ENCODE measurements at regions not wholly inside any gene's neighbourhood (a gene's known extent, or its start where the extent isn't known, plus 50 kb on each side); places are given as distances from the start of the nearest gene placed in this dataset.

- WGBS, 2 donors, result 58 to 85% methylated on average over 2 of the region's 2 CpGs
These were observed 1056.0 kb upstream of the SLIT2 start for GRCh38 chr4:19195696-19196095.

GRCh38 chr4:19194672-19195071 lies 1057.0 kb upstream of the SLIT2 start:
- Histone ChIP-seq H3K4me1 (no peaks in the 10 kb centered on the region), H3K27ac (no peak overlapping the region), H3K4me3 (no peak overlapping the region), H3K9me3 (no peaks in the 10 kb centered on the region), H3K27me3 (no peaks in the 10 kb centered on the region), H3K36me3 (no peaks in the 10 kb centered on the region)
- 60 to 80% methylated on average over 3 of the region's 3 CpGs for WGBS, 2 donors
- no peak for TF ChIP-seq POLR2AphosphoS5 (IDR thresholded peaks at IDR 0.05)
- no peak for TF ChIP-seq POLR2A (IDR thresholded peaks at IDR 0.05)
- no peak for TF ChIP-seq EP300 (IDR thresholded peaks at IDR 0.05)
- no peak for TF ChIP-seq CTCF (IDR thresholded peaks at IDR 0.05)
- intact Hi-C loops (cut with DNase I), result no loop called here
- no peak for DNase-seq

More at GRCh38 chr4:19195696-19196095, 1056.0 kb upstream of the SLIT2 start:
- H3K36me3 ChIP-seq, result no peaks in the 10 kb centered on the region
- TF ChIP-seq POLR2AphosphoS5 (IDR thresholded peaks at IDR 0.05) (no peak), POLR2A (IDR thresholded peaks at IDR 0.05) (no peak), CTCF (IDR thresholded peaks at IDR 0.05) (no peak), EP300 (IDR thresholded peaks at IDR 0.05) (no peak)
- intact Hi-C loops (cut with DNase I), result no loop called here
- H3K4me3 ChIP-seq, result no peak overlapping the region
- H3K27me3 ChIP-seq, result no peaks in the 10 kb centered on the region
- H3K27ac ChIP-seq, result no peak overlapping the region
- no peaks in the 10 kb centered on the region for H3K9me3 ChIP-seq
- DNase-seq, result no peak
- H3K4me1 ChIP-seq, result no peaks in the 10 kb centered on the region

- no peak for TF ChIP-seq EP300 (IDR thresholded peaks at IDR 0.05)
- TF ChIP-seq POLR2AphosphoS5 (IDR thresholded peaks at IDR 0.05), result no peak
- TF ChIP-seq CTCF (IDR thresholded peaks at IDR 0.05), result no peak
- Histone ChIP-seq H3K27me3 (no peaks in the 10 kb centered on the region), H3K9me3 (no peaks in the 10 kb centered on the region), H3K4me3 (no peak overlapping the region), H3K36me3 (no peaks in the 10 kb centered on the region), H3K4me1 (no peaks in the 10 kb centered on the region), H3K27ac (no peak overlapping the region)
- WGBS, 2 donors, result 23 to 61% methylated on average over 9 of the region's 9 CpGs
- intact Hi-C loops (cut with DNase I), result no loop called here
- no peak for DNase-seq
These were observed 1058.3 kb upstream of the SLIT2 start for GRCh38 chr4:19193274-19193981.

GRCh38 chr4:19191979-19192650 lies 1059.6 kb upstream of the SLIT2 start:
- no peak overlapping the region for H3K27ac ChIP-seq
- no peaks in the 10 kb centered on the region for H3K27me3 ChIP-seq
- WGBS, 2 donors, result 0 to 94% methylated on average over 1 of the region's 1 CpG
- H3K4me3 ChIP-seq, result no peak overlapping the region
- H3K4me1 ChIP-seq, result no peaks in the 10 kb centered on the region
- intact Hi-C loops (cut with DNase I), result no loop called here
- TF ChIP-seq CTCF (IDR thresholded peaks at IDR 0.05) (no peak), POLR2AphosphoS5 (IDR thresholded peaks at IDR 0.05) (no peak), POLR2A (IDR thresholded peaks at IDR 0.05) (no peak), EP300 (IDR thresholded peaks at IDR 0.05) (no peak)
- no peaks in the 10 kb centered on the region for H3K36me3 ChIP-seq
- no peak for DNase-seq
- no peaks in the 10 kb centered on the region for H3K9me3 ChIP-seq

All from sigmoid colon (tissue), 6 donors.